GM23338 (cell line): ENCODE measurements at regions not wholly inside any gene's neighbourhood (a gene's known extent, or its start where the extent isn't known, plus 50 kb on each side); places are given as distances from the start of the nearest gene placed in this dataset.

Experiments
- ATAC-seq: fragments of 200-7000 bp; cut with Tn5 transposase; 3 replicates; pipeline ENCODE4 v1.9.1; 2020
- DNase-seq: peaks from one replicate; pipeline ENCODE4 v3.0.0-alpha.2; 2015; ENCODE audit warnings: low spot score
- H2AFZ ChIP-seq: fragments of 200-600 bp; sonication (generic); 2 replicates; pipeline ENCODE4 v1.8.0; 2016; ENCODE audit warnings: antibody characterized with exemption, mild to moderate bottlenecking, moderate library complexity
- H3F3A ChIP-seq: fragments of 200-600 bp; sonication (generic); replicated peaks from 2 replicates; pipeline ENCODE4 v1.8.0; 2017; ENCODE audit warnings: antibody characterized with exemption, mixed run types, low read depth
- H3K27ac ChIP-seq: fragments of 200-600 bp; sonication (generic); 2 replicates; pipeline ENCODE4 v1.6.1; 2016; ENCODE audit warnings: low read depth
- H3K27me3 ChIP-seq: fragments of 200-600 bp; sonication (generic); 2 replicates; pipeline ENCODE4 v1.8.0; 2016; ENCODE audit warnings: mild to moderate bottlenecking, mixed run types, moderate library complexity; ENCODE audit not compliant: insufficient read depth
- H3K36me3 ChIP-seq: fragments of 200-600 bp; sonication (generic); 2 replicates; pipeline ENCODE4 v1.8.0; 2016; ENCODE audit warnings: mild to moderate bottlenecking; ENCODE audit not compliant: insufficient read depth
- H3K4me1 ChIP-seq: fragments of 200-600 bp; sonication (generic); 2 replicates; pipeline ENCODE4 v1.8.0; 2016; ENCODE audit warnings: mild to moderate bottlenecking, moderate library complexity; ENCODE audit not compliant: insufficient read depth
- H3K4me2 ChIP-seq: fragments of 200-600 bp; sonication (generic); 2 replicates; pipeline ENCODE4 v1.7.1; 2017; ENCODE audit warnings: mixed run types
- H3K4me3 ChIP-seq: fragments of 200-600 bp; sonication (generic); 2 replicates; pipeline ENCODE4 v1.6.1; 2016; ENCODE audit warnings: mixed run types
- H3K79me2 ChIP-seq: fragments of 200-600 bp; sonication (generic); replicated peaks from 2 replicates; pipeline ENCODE4 v1.8.0; 2017; ENCODE audit warnings: mild to moderate bottlenecking; ENCODE audit not compliant: insufficient read depth
- H3K9me2 ChIP-seq: fragments of 200-600 bp; sonication (generic); 2 replicates; pipeline ENCODE4 v1.8.0; 2017; ENCODE audit not compliant: insufficient read depth
- H4K20me1 ChIP-seq: fragments of 200-600 bp; sonication (generic); replicated peaks from 2 replicates; pipeline ENCODE4 v1.8.0; 2017; ENCODE audit warnings: mild to moderate bottlenecking; ENCODE audit not compliant: insufficient read depth
- H3K27ac Mint-ChIP-seq: 2 replicates; pipeline ENCODE4 v1.8.0; 2020; ENCODE audit warnings: inconsistent platforms, mild to moderate bottlenecking, moderate library complexity, mixed read lengths
- H3K27me3 Mint-ChIP-seq: 3 replicates; pipeline ENCODE4 v1.8.0; 2022; ENCODE audit warnings: low read depth, mild to moderate bottlenecking, moderate library complexity, mixed read lengths, inconsistent platforms; ENCODE audit not compliant: insufficient read depth, poor library complexity
- H3K36me3 Mint-ChIP-seq: 3 replicates; pipeline ENCODE4 v1.8.0; 2021; ENCODE audit warnings: low read depth, mild to moderate bottlenecking, inconsistent platforms, moderate library complexity, mixed read lengths
- H3K4me1 Mint-ChIP-seq: 3 replicates; pipeline ENCODE4 v1.8.0; 2020; ENCODE audit warnings: mild to moderate bottlenecking, inconsistent platforms, mixed read lengths
- H3K4me3 Mint-ChIP-seq: 3 replicates; pipeline ENCODE4 v1.8.0; 2021; ENCODE audit warnings: moderate library complexity, mild to moderate bottlenecking, inconsistent platforms, mixed read lengths
- H3K9me3 Mint-ChIP-seq: 3 replicates; pipeline ENCODE4 v1.8.0; 2020; ENCODE audit warnings: moderate library complexity, mild to moderate bottlenecking, inconsistent platforms, mixed read lengths
- CREB1 ChIP-seq: fragments of 250-450 bp; sonication (Bioruptor Pico); IDR thresholded peaks from 2 replicates; pipeline ENCODE4 v1.5.0; 2020; ENCODE audit warnings: low read depth, mild to moderate bottlenecking, moderate library complexity
- CTCF ChIP-seq, 2 experiments: fragments of 200-600 bp in 1 of 2; sonication (generic) in 1 of 2; conservative IDR thresholded peaks; 2 replicates each; pipeline versions ENCODE4 v1.5.1 to v1.6.1; 2016 to 2017; ENCODE audit warnings: antibody characterized with exemption in 2 of 2, low read depth in 2 of 2, mild to moderate bottlenecking in 2 of 2, moderate library complexity in 1 of 2
- ETS1 ChIP-seq: IDR thresholded peaks from 2 replicates; pipeline ENCODE4 v1.6.1; 2016; ENCODE audit warnings: antibody characterized with exemption
- EZH2 ChIP-seq: fragments of 200-600 bp; sonication (generic); IDR thresholded peaks from one replicate; pipeline ENCODE4 v1.8.0; 2017; ENCODE audit warnings: antibody characterized with exemption, mild to moderate bottlenecking, low read depth; ENCODE audit not compliant: unreplicated experiment
- EZH2phosphoT487 ChIP-seq: fragments of 200-600 bp; sonication (generic); IDR thresholded peaks from one replicate; pipeline ENCODE4 v1.8.1; 2018; ENCODE audit warnings: antibody characterized with exemption; ENCODE audit not compliant: unreplicated experiment
- JUNB ChIP-seq: IDR thresholded peaks from one replicate; pipeline ENCODE4 v1.6.1; 2016; ENCODE audit warnings: antibody characterized with exemption; ENCODE audit not compliant: unreplicated experiment
- NANOG ChIP-seq: IDR thresholded peaks from 2 replicates; pipeline ENCODE4 v1.6.1; 2016; ENCODE audit warnings: antibody characterized with exemption, borderline replicate concordance
- POLR2AphosphoS5 ChIP-seq: IDR thresholded peaks from 2 replicates; pipeline ENCODE4 v1.6.1; 2016; ENCODE audit warnings: antibody characterized with exemption, low read depth
- REST ChIP-seq: IDR thresholded peaks from one replicate; pipeline ENCODE4 v1.6.1; 2018; ENCODE audit warnings: antibody characterized with exemption; ENCODE audit not compliant: unreplicated experiment
- STAT1 ChIP-seq: IDR thresholded peaks from one replicate; pipeline ENCODE4 v1.6.1; 2016; ENCODE audit warnings: antibody characterized with exemption; ENCODE audit not compliant: unreplicated experiment
- ZNF114 ChIP-seq: fragments of 250-450 bp; sonication (Bioruptor Pico); IDR thresholded peaks from 2 replicates; pipeline ENCODE4 v1.5.0; 2020; ENCODE audit warnings: mild to moderate bottlenecking, moderate library complexity
- ZNF331 ChIP-seq: fragments of 250-450 bp; sonication (Bioruptor Pico); IDR thresholded peaks from 2 replicates; pipeline ENCODE4 v1.5.0; 2020; ENCODE audit warnings: low read depth, mild to moderate bottlenecking, moderate library complexity
- ZNF462 ChIP-seq: fragments of 250-450 bp; sonication (Bioruptor Pico); IDR thresholded peaks from 2 replicates; pipeline ENCODE4 v1.5.0; 2020; ENCODE audit warnings: mild to moderate bottlenecking, moderate library complexity

GRCh38 chr6:92822222-92822621 is 597.1 kb downstream of the EPHA7 start (continued):
- TF ChIP-seq EZH2phosphoT487 = no peak
- no peak for TF ChIP-seq EZH2
- no peak for TF ChIP-seq NANOG
- no peak for TF ChIP-seq ZNF331 (CRISPR knock-in tag)

GRCh38 chr6:92820601-92821000 is 598.8 kb downstream of the EPHA7 start:
- H3K4me3 Mint-ChIP-seq = no peak overlapping the region
- no peak overlapping the region for H3K4me3 ChIP-seq
- no peaks in the 10 kb centered on the region; the same call in 1 of the 2 replicates for H3K9me2 ChIP-seq
- H3K36me3 ChIP-seq = no peaks in the 10 kb centered on the region
- H2AFZ ChIP-seq = no peak overlapping the region
- no peak for TF ChIP-seq POLR2AphosphoS5
- TF ChIP-seq CTCF (conservative IDR thresholded peaks at IDR 0.05; ENCODE audit: low read depth in 2 of 2) = no peak
- TF ChIP-seq ZNF114 = no peak
- TF ChIP-seq EZH2phosphoT487 = no peak
- no peak for TF ChIP-seq REST
- no peak for TF ChIP-seq NANOG
- no peak for TF ChIP-seq EZH2
- no peak for TF ChIP-seq STAT1
- TF ChIP-seq ZNF331 (CRISPR knock-in tag) = no peak
- no peak for TF ChIP-seq CREB1 (CRISPR knock-in tag)
- TF ChIP-seq ZNF462 (CRISPR knock-in tag) = no peak
- no peak for TF ChIP-seq JUNB
- TF ChIP-seq ETS1 = no peak
- no peaks in the 10 kb centered on the region for H3K27me3 ChIP-seq
- H3K4me1 Mint-ChIP-seq = no peaks in the 10 kb centered on the region
- ATAC-seq (no peak), DNase-seq (no peak)
- H3K4me1 ChIP-seq = no peaks in the 10 kb centered on the region
- no peaks in the 10 kb centered on the region for H4K20me1 ChIP-seq
- no peaks in the 10 kb centered on the region; the same call in 2 of the 3 replicates for H3K9me3 Mint-ChIP-seq
- no peak overlapping the region for H3K27ac Mint-ChIP-seq
- H3K36me3 Mint-ChIP-seq = no peaks in the 10 kb centered on the region
- no peak overlapping the region for H3K27ac ChIP-seq
- no peaks in the 10 kb centered on the region for H3K27me3 Mint-ChIP-seq
- no peak overlapping the region for H3K4me2 ChIP-seq
- H3K79me2 ChIP-seq = no peaks in the 10 kb centered on the region
- no peaks in the 10 kb centered on the region for H3F3A ChIP-seq
